HG02623 (cell line): ENCODE measurements at regions not wholly inside any gene's neighbourhood (a gene's known extent, or its start where the extent isn't known, plus 50 kb on each side); places are given as distances from the start of the nearest gene placed in this dataset.
"Not testable (repeated sequence)": the region's sequence is repeated elsewhere in the genome, so short reads cannot be mapped to it uniquely, and the experiment has no call there.

Experiments
- ATAC-seq: cut with Tn5 transposase; IDR thresholded peaks from one replicate; pipeline ENCODE4 v1.9.1; 2021; ENCODE audit warnings: moderate library complexity; ENCODE audit not compliant: unreplicated experiment

GRCh38 chr5:54885636-54886035 lies 99.8 kb downstream of the ESM1 start:
- ATAC-seq, result no peak

- ATAC-seq, result no peak
Measured at GRCh38 chr5:54884195-54884536, 101.2 kb downstream of the ESM1 start.

- ATAC-seq, result no peak
Measured at GRCh38 chr5:54883374-54884194, 101.8 kb downstream of the ESM1 start.

GRCh38 chr5:54882841-54883240 lies 102.6 kb downstream of the ESM1 start:
- no peak for ATAC-seq

GRCh38 chr5:54882101-54882500 lies 103.3 kb downstream of the ESM1 start:
- no peak for ATAC-seq

- ATAC-seq, result no peak
Measured at GRCh38 chr5:54881286-54882005, 103.9 kb downstream of the ESM1 start.

- ATAC-seq, result no peak
Measured at GRCh38 chr5:54876976-54877375, 108.4 kb downstream of the ESM1 start.

GRCh38 chr5:54876556-54876955 lies 108.8 kb downstream of the ESM1 start:
- ATAC-seq, result no peak

- ATAC-seq, result no peak
Measured at GRCh38 chr5:54874337-54875021, 110.9 kb downstream of the ESM1 start.

GRCh38 chr5:54873691-54874090 lies 111.7 kb downstream of the ESM1 start:
- no peak for ATAC-seq

GRCh38 chr5:54872810-54873209 lies 112.6 kb downstream of the ESM1 start:
- no peak for ATAC-seq

- ATAC-seq, result no peak
Measured at GRCh38 chr5:54870271-54870670, 115.1 kb downstream of the ESM1 start.

GRCh38 chr5:54869691-54870090 lies 115.7 kb downstream of the ESM1 start:
- ATAC-seq, result no peak

GRCh38 chr5:54868511-54869483 lies 116.6 kb downstream of the ESM1 start:
- ATAC-seq, result no peak

GRCh38 chr5:54867310-54867944 lies 118.0 kb downstream of the ESM1 start:
- no peak for ATAC-seq

GRCh38 chr5:54864911-54865515 lies 120.4 kb downstream of the ESM1 start:
- ATAC-seq, result not testable (repeated sequence)

GRCh38 chr5:54862036-54862435 lies 123.4 kb downstream of the ESM1 start:
- ATAC-seq, result no peak

- ATAC-seq, result no peak
Measured at GRCh38 chr5:54861212-54861894, 124.0 kb downstream of the ESM1 start.

GRCh38 chr5:54860321-54860720 lies 125.1 kb downstream of the ESM1 start:
- ATAC-seq, result no peak
